ENCODE measurements at regions not wholly inside any gene's neighbourhood (a gene's known extent, or its start where the extent isn't known, plus 50 kb on each side); places are given as distances from the start of the nearest gene placed in this dataset.
A peak's percentile ranks its signal among the peaks of the same experiment; 100 is the strongest.
"Not testable (repeated sequence)": the region's sequence is repeated elsewhere in the genome, so short reads cannot be mapped to it uniquely, and the experiment has no call there.

DNA sequence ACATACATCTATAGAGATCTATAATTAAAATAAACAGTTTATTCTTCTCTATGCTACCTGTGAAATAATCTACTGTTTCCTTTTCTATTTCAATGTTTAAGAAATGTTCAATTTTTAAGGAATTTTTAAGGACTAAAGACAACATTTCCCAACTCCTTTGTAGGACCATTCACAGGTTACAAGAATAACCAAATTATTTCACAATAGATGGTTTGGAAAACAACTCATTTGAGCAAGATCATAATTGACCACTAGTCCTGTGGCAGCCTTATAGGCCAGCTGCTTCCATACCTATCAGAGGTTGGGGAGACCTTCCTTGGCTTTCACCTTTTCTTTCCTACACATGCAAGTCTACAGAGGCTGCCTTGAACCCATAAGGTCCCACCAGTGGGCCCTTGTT is 193.7 kb downstream of the TTC39B start:
- DNase-seq: no peak

DNA sequence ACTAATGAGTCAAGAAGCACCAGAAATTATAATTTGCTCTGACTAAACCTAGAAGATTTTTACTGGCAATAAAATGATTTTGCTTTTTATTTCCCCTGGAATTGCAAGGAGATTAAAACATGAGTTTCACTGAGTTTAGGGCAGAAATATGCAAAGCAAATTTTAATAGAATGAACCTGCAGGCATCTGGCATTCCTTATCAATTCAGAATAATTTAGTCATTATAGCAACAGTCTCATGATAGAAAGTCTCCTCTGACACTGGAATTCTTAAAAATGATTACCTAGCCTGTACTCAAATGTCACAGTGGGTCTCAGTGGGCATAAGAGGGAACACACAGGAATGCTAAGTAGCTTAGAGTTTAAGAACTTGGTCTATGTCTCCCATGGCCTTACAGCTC is 195.9 kb downstream of the TTC39B start:
- DNase-seq: no peak

DNA sequence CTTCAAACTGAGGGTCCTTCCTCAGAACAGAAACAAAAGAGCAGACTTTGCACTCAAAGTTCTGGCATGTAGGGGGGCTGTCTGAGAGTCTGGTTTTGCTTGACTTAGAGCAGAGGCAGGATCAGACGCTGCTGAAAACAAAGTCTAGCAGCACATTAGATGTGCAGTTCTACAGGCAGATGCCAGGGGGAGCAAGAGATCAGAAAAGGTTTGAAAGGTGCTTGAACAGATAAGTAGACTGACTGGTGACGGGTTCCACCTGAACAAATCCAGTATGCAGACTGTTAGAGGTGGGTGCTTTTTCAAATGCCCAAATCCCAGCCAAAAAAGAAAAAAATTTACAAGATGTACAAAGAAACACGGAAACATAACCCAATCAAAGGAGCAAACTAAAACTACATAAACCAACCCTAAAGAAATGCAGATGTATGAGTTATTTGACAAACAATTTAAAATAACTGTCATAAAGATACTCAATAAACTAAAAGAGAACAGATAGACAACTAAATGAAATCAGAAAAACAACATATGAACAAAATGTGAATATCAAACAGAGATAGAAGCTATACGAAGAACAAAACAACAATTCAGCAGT is 194.7 kb upstream of the FREM1 start:
- peak; percentile 32 for DNase-seq

DNA sequence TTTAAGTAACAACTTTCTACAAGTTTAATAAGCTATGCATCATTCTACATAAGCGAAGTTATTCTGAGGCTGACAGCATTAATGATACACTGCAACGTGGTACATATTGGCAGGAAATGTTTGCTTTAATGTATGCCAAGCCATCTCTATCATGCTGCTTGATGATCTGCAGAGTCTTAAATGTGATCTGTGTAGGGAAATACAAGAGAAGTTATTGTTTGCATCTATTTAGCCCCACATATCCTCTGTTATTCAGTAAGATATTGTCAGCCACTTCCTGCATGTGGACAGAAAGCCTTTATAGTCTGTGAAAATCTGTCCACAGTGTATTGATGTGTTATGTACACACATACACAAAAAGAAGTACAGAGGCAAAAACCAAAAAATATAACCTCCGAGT is 193.1 kb upstream of the FREM1 start:
- no peak for DNase-seq

DNA sequence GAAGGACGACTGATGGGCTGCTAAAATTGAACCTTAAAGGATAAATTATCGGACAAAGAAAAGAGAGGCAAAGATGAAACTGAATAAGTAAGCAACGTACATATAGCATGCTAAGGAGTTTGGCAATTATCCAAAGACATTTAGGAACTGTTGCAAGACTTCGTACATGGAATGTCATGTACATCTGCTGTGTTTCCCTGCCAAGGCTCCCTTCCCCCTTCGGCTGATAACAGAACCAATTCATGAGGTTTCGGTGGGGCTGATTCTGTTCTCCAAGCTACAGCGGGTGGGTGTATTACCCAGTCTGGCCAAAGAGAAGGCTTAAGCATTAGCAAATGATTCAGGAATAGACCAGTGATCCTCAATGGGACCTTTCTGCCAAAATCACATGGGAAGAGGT is 190.9 kb upstream of the FREM1 start:
- no peak for DNase-seq

DNA sequence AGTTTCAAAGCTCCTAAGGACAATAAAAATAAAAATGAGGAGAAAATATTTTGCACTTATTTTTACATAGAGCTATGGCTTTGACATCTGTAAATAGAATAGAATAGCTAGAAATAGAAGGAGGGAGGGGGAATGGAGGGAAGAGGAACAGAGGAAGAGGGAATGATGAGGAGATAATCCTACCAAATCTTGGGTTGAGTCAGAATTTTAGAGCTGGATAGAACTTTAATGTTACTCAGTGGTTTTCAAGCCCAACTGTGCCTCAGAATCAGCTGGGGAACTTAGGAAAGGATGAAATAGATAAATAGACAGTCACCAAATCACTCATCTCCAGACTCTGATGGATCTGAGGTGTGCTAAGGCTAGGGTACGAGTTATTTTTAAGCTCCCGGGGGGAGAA is 190.3 kb upstream of the FREM1 start:
- no peak for DNase-seq

DNA sequence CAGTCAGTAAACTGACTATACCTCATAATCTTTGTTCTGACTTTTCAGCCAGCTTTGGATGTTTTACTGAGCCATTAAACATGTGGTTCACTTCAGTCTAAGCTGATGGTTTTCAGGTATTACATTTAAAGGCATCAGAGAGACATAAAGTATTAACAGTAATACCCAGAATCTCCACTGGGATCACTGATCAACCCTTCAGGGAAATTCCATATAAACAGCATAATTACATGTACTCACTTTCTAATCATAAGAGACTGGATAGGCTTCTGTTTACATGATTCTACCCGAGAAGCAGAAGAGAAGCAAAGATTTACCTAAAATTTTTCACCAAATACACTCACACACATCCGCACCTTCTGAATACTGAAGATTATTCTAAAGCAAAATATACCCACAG is 186.7 kb upstream of the FREM1 start:
- DNase-seq: no peak

DNA sequence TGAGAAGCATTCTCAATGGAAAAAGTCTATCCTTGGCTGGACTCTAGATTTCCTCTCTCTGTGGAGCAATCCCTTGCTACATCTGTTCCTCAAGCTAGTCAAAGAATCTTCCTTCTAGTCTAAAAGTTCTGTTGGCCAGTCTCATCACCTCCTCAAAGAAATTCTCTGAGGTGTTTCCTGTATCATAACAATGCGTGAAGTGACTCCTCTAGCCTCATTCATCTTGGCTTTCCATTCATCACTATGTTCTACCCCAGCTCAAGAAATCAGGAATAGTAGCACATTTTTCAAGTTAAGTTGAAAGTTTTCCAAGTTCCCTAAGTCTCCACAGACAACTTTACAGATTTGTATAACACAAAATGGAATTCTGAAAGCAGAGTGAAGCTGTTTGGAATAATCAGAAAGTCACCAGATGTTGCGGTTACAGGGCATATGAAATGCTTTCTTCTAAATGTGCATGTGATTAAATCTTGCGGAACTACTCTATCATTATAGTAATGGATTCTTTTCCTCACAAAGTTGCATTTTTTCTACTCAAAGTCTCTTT is 176.6 kb upstream of the FREM1 start:
- DNase-seq: no peak

DNA sequence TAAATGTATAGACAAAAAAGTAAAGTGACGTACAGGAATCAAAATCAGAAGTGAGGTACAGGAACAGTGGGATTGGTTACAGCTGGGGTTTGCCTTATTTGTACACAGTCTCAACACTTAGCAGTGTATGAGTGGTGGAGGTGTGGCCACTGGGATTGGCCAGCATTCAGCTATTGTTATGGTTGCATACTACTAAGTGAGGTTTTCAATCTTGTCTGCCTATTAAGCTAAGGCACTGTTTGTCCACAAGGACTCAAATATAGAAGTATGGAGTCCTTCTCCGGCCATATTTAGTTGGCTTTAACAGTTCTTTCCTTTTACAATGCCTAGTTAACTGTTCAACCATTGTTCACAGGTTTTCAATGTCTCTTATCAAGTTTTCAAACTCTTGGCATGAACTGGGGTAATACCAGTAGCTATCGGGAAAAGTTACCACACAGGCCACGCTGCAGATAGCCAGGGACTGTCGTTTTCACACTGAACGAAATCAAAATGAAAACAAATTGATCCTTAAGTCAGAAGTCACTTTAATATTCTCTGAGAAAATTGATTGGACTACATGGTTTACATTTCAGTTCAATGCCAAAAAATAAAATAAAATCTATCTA is 176.0 kb upstream of the FREM1 start:
- DNase-seq: no peak

DNA sequence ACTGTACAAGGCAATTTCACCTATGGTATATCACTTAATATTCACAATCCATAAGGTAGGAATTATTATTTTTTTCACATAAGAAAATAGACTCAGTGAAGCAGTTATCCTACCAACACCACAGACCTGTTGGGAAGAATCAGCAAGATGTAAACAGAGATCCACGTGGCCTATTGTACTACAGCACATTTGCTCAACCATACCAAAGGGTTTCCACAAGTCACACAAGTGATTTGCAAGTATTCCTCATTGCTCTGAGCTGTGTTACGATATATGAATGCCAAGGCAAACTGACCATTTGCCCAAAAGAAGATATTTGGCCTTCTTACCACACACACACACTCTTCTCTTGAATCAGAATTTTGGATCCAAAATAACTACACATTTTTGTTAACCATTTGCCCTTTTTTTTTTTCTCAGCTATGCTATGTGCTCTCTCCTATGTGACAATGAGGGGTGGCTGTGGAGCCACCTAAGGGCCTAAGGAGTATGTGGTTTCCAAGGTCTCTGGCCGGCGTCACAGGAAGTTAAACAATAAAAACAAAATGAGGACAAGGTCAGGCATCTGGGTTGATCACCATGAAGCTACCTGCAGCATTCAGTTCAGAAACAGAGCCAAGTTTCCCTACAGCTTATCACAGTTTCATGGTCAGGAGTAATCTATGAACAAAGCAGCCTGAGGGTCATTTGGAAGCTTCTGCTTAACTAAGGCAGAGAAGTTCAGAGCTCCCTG is 171.0 kb upstream of the FREM1 start:
- DNase-seq: no peak

DNA sequence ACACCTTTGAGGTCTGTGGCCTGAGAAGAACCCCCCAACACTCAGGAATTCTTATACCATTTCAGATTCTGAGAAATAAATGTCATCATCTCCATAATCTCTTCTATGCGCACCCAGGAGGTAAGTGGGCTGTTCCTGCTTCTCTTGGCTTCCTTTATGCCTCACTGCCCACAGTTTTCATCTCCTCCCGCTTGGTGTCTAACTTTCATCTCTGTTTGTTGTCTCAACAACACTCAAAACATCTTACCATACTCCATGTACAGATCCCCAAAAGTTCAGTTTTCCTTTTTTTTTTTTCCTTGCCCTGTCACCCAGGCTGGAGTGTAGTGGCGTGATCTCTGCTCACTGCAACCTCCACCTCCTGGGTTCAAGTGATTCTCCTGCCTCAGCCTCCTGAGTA is 170.2 kb upstream of the FREM1 start:
- no peak for DNase-seq

DNA sequence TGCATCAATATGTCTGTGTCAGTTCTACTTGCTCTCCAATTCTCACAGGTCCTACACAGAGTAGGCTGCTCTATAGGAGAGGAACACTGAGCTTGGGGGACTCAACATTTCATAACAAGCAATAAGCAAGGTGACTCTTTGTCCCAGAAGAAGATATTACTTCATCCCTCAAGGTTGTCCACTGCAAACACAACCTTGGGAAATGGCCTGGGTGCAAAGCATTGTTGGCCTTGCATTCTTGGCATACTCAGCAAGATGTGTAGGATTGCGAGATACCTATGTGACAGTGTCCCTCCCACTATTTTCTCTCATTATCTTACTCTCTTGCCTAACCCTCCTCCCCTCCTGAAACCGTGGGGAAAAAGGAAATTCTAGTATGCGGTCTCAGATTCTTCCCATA is 169.8 kb upstream of the FREM1 start:
- no peak for DNase-seq

DNA sequence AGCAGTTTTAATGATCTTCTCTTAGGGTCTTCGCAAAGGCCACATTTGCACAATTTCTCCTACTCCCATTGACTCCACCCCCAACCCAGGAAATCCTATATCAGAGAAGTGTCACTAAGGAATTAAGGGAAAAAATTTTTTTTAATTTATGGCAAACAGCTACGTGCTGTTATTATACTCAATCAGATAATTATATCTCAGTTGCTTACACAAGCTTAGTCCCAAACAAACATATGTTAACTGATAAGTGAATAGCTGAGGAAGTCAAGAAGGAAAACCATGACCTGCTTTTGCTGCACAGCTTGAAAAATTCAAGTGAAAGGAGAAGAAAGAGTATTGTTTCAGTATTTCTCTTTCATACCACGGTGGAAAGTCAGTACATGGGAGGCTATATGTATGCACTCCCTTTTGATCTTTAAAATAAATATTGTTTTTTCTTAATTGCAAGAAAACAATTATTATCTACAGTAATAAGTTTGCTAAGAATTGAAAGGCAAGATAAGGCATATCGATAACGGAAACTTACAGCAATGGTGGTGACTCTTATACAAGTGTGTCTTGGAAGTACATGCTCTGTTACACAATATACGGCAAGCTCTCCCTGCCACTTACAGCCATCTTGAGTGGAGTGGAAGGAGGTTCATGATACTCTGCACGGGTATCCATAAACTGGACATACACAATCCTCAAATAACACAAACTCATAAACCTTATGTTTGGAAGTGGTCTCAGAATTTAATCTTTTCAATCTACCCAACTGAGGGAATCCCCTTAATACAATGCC is 167.9 kb upstream of the FREM1 start:
- no peak for DNase-seq

DNA sequence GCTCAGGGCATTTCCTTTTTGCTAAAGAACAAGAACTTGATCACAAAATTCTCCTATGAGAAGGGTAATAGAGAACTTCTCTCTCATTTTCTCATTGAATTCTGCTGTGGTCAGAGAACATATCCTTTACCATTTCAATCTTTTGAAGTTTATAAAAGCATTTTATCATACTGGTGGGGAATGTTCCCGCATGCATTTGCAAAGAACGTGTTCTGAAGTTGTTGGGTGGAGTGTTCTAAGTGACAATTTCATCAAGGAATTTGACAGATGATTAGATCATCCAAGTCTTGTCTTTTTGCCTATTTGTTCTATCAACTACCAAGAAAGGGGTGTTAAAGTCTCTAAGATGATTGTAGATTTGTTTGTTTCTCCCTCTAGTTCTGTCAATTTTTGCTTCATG is 163.4 kb upstream of the FREM1 start:
- DNase-seq: no peak

DNA sequence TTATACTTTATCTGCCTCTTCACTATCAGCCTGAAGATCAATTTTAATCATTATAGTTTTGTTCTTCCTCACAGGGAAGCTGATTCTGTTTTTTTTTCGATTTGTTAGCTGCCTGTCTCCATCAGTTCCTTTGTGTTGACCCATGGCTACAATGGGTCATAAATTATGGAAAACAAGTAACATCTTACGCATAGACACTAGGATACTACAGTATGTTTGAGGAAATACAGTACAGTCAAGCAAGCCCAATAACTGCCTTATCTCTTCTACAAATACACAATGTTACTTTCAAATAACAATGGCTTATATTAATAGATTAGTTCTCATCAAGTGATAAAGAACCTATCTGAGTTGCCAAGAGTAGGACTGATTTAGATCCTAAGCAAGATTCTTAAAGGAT is 160.5 kb upstream of the FREM1 start:
- DNase-seq: no peak

DNA sequence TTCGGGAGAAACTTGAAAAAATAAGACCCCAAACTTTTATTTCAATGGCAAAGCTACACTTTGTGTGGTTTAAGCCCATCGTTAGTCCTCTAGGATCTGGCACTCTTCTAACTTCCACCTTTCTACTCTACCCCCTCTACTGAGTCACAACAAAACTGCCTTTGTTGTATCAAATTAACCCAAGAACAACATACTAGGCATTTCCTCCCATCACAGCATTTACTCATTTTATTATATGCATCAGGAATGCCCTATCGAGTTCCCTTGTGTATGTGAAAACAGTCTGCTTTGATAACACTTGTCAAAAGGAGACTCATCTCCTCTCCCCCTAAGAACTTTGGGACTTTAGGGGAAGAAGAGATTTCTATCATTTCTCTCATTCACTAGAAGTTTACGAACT is 158.9 kb upstream of the FREM1 start:
- DNase-seq: no peak

DNA sequence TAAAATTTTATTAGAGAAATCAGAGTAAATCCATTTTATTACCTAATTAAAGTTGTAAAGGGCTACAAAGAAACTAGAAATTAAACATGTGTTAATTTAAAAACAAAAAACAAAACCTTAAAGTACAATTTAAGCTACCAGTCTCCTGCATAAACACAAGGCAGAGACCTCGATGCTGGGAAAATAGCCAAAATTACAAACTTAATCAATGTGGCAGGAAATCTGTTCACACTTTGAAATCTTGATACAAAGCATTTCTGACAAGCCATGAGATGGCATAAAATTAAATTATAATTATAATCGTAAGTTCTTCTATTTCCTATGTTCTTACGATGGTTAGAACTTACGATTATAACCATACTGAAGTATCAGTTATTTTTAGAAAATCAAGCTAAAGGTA is 158.0 kb upstream of the FREM1 start:
- no peak for DNase-seq

DNA sequence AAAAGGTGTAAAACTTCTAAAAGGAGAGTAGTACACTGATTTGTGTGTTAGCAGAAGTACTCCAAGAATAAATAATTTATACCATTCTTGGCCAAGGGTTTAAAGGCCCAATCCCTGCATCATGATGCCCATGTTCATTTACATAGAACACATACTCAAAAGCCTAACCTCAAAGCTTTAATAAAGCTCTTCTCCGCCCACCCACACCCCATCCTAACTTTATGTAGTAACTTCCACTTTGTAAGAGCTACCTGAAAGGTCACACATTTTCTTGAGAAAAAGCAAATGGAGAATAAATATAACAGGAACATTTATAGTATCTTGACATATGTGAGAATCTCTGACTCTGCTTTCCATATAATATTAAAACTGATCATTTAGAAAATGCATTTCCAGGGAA is 148.8 kb upstream of the FREM1 start:
- DNase-seq: no peak

DNA sequence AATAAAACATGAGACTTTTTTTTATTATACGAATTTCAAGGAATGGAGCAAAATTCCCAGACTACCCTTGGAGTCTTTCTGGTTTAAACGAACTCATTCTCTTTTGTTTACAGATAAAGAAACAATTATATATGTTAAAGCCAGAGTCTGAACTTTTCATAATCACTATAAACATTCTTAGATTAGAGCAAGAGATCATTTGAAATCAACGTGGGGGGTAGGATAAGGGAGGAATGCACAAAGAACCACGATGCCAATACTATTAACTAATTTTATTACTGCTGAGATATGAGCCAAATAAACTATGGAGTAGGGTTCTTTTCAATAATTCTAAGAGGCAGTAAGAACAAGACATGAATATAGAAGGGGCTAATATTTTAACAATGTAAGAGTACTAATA is 148.0 kb upstream of the FREM1 start:
- no peak for DNase-seq

DNA sequence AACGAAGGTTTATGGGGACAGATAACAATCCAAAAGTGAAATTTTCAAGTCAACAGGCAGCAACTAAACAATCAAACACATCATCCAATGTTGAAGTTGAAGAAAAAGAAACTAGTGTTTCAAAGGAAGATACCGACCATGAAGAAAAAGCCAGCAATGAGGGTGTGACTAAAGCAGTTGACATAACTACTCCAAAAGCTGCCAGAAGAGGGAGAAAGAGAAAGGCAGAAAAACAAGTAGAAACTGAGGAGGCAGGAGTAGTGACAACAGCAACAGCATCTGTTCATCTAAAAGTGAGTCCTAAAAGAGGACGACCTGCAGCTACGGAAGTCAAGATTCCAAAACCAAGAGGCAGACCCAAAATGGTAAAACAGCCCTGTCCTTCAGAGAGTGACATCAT is 145.1 kb upstream of the FREM1 start:
- not testable (repeated sequence) for DNase-seq

DNA sequence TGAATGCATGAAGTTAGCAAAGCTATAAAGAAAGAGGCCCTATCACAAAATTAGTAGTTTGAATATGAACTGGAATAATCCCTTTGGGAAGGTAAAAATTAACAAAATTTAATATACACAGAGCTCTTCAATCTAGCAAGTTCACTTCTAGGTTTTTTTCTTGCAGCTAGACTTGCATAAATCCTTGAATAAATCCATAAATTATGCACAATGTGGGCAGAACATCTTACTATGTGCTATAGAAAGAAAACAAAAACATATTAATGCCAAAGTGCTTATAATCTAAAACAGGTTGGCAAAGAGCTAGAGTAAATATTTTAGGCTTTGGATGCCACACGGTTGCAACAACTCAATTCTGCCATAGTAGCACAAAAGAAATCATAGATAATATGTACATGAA is 138.5 kb upstream of the FREM1 start:
- DNase-seq: no peak

DNA sequence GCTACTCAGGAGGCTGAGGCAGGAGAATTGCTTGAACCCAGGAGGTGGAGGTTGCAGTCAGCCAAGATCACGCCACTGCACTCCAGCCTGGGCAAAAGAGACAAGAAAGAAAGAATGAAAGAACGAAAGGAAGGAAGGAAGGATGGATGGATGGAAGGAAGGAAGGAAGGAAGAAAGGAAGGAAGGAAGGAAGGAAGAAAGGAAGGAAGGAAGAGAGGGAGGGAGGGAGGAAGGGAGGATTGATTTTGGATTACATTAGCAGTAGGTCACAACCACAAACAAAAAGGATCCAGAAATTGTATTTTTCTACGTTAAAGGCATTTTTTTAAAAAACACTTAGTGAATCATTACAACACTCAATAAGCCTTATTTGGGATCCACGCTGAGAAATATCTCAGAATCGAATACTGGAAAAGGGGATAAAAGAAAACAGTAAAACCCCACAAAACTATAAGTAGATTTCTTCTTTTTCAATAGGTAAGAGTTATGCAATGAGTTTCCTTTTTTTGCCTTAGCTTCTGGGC is 136.9 kb upstream of the FREM1 start:
- DNase-seq: no peak

DNA sequence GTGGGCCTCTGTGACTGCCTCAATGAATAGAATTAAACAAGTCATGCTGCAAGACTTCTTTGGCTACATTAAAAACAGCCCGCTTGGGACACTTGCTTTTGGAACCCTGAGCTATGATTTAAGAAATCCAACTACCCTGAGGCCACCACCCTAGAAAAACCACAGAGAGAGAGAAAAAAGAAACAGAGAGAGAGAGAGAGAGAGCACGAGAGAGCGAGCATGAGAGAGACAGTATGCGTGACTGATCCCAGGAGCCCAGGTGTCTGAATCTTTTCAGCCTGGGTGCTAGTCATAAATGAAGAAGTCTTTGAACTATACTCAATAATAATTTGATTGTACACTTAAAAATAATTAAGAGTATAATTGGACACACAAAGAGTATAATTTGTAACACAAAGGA is 123.1 kb upstream of the FREM1 start:
- DNase-seq: no peak
